Suppressor macrophage treated with lipopolysaccharide for 1 hour (primary cell): ENCODE measurements at regions not wholly inside any gene's neighbourhood (a gene's known extent, or its start where the extent isn't known, plus 50 kb on each side); places are given as distances from the start of the nearest gene placed in this dataset.

ENCODE experiments used
- DNase-seq, 3 donors: peaks; one replicate each; pipeline ENCODE4 v3.0.0-alpha.2; 2020 to 2022

- DNase-seq, result no peak
These were observed 128.1 kb upstream of the JUN start for GRCh38 chr1:58911841-58912499.

GRCh38 chr1:58914925-58915324, 131.1 kb upstream of the JUN start:
- no peak for DNase-seq

- DNase-seq, result no peak
These were observed 133.6 kb upstream of the JUN start for GRCh38 chr1:58917436-58917835.

- no peak for DNase-seq
These were observed 135.5 kb upstream of the JUN start for GRCh38 chr1:58919226-58919958.

- DNase-seq, result peak in 2 of 3 donors; percentile 58 to 65
These were observed 136.1 kb upstream of the JUN start for GRCh38 chr1:58919959-58920321.

- no peak for DNase-seq
These were observed 137.5 kb upstream of the JUN start for GRCh38 chr1:58921342-58921741.

GRCh38 chr1:58921751-58922150, 137.9 kb upstream of the JUN start:
- no peak for DNase-seq

GRCh38 chr1:58922302-58923089, 138.6 kb upstream of the JUN start:
- peak; percentile 52 to 67 (median 63) for DNase-seq

GRCh38 chr1:58923090-58923470, 139.2 kb upstream of the JUN start:
- DNase-seq, result no peak

- no peak for DNase-seq
These were observed 140.2 kb upstream of the JUN start for GRCh38 chr1:58924016-58924565.

- DNase-seq, result peak; percentile 60 to 79 (median 66)
These were observed 141.0 kb upstream of the JUN start for GRCh38 chr1:58924821-58925220.

GRCh38 chr1:58925247-58925646, 141.4 kb upstream of the JUN start:
- DNase-seq, result no peak

GRCh38 chr1:58926152-58926551, 142.3 kb upstream of the JUN start:
- peak; percentile 15 to 49 (median 22) for DNase-seq

- DNase-seq, result peak; percentile 72 to 87 (median 75)
These were observed 143.3 kb upstream of the JUN start for GRCh38 chr1:58927041-58927721.

GRCh38 chr1:58927722-58928085, 143.9 kb upstream of the JUN start:
- DNase-seq, result no peak

- no peak for DNase-seq
These were observed 144.7 kb upstream of the JUN start for GRCh38 chr1:58928514-58928913.

GRCh38 chr1:58929671-58930325, 146.0 kb upstream of the JUN start:
- DNase-seq, result peak in 1 of 3 donors; percentile 30

GRCh38 chr1:58931024-58931423, 147.2 kb upstream of the JUN start:
- DNase-seq, result no peak

GRCh38 chr1:58931756-58932155, 147.9 kb upstream of the JUN start:
- no peak for DNase-seq

GRCh38 chr1:58932859-58933598, 149.2 kb upstream of the JUN start:
- DNase-seq, result peak; percentile 34 to 45 (median 45)

- DNase-seq, result no peak
These were observed 149.7 kb upstream of the JUN start for GRCh38 chr1:58933599-58933926.

GRCh38 chr1:58934706-58935105, 150.9 kb upstream of the JUN start:
- DNase-seq, result peak in 1 of 3 donors; percentile 18
